Trophoblast cell (in vitro differentiated cells and primary cell): ENCODE measurements at regions not wholly inside any gene's neighbourhood (a gene's known extent, or its start where the extent isn't known, plus 50 kb on each side); places are given as distances from the start of the nearest gene placed in this dataset.

Experiments used
- DNase-seq, 2 donors: peaks; one replicate each; pipeline ENCODE4 v3.0.0-alpha.2; 2016
- H2AFZ ChIP-seq: 2 replicates; pipeline ENCODE4 v1.6.1; 2013; ENCODE audit warnings: low read length, moderate library complexity, mild to moderate bottlenecking; ENCODE audit not compliant: insufficient read depth, poor library complexity
- H2AK5ac ChIP-seq: 2 replicates; pipeline ENCODE4 v1.6.1; 2013; ENCODE audit warnings: mild to moderate bottlenecking, low read length
- H2BK120ac ChIP-seq: 2 replicates; pipeline ENCODE4 v1.6.1; 2013; ENCODE audit warnings: low read length, mild to moderate bottlenecking, moderate library complexity; ENCODE audit not compliant: insufficient read depth, poor library complexity
- H2BK12ac ChIP-seq: 2 replicates; pipeline ENCODE4 v1.6.1; 2013; ENCODE audit warnings: mild to moderate bottlenecking, low read length, moderate library complexity
- H2BK5ac ChIP-seq: 2 replicates; pipeline ENCODE4 v1.6.1; 2013; ENCODE audit warnings: low read length, low read depth, moderate library complexity, mild to moderate bottlenecking; ENCODE audit not compliant: poor library complexity
- H3K14ac ChIP-seq: 2 replicates; pipeline ENCODE4 v1.6.1; 2013; ENCODE audit warnings: mild to moderate bottlenecking, low read length
- H3K18ac ChIP-seq: 2 replicates; pipeline ENCODE4 v1.6.1; 2013; ENCODE audit warnings: mild to moderate bottlenecking, low read length
- H3K23ac ChIP-seq: 2 replicates; pipeline ENCODE4 v1.6.1; 2013; ENCODE audit warnings: low read length
- H3K27ac ChIP-seq: 2 replicates; pipeline ENCODE4 v1.5.1; 2013; ENCODE audit warnings: low read depth, mild to moderate bottlenecking, inconsistent platforms, low read length, moderate library complexity
- H3K27me3 ChIP-seq: 2 replicates; pipeline ENCODE4 v1.6.1; 2013; ENCODE audit warnings: inconsistent platforms, mild to moderate bottlenecking, low read length, moderate library complexity; ENCODE audit not compliant: insufficient read depth
- H3K36me3 ChIP-seq, 2 experiments: 1 replicate in 1 of 2; 2 replicates in 1 of 2; pipeline ENCODE4 v1.6.1; 2013; ENCODE audit warnings: low read length in 2 of 2, mild to moderate bottlenecking in 2 of 2, moderate library complexity in 1 of 2; ENCODE audit not compliant: insufficient read depth in 2 of 2, control insufficient read depth in 1 of 2
- H3K4ac ChIP-seq: 2 replicates; pipeline ENCODE4 v1.6.1; 2013; ENCODE audit warnings: low read depth, mild to moderate bottlenecking, low read length, moderate library complexity
- H3K4me1 ChIP-seq, 2 experiments: 1 replicate in 1 of 2; 2 replicates in 1 of 2; pipeline ENCODE4 v1.6.1; 2013; ENCODE audit warnings: low read length in 2 of 2, mild to moderate bottlenecking in 2 of 2, moderate library complexity in 1 of 2; ENCODE audit not compliant: insufficient read depth in 2 of 2, control insufficient read depth in 1 of 2
- H3K4me2 ChIP-seq: 2 replicates; pipeline ENCODE4 v1.6.1; 2013; ENCODE audit warnings: inconsistent platforms, mild to moderate bottlenecking, low read length, moderate library complexity
- H3K4me3 ChIP-seq: 2 replicates; pipeline ENCODE4 v1.5.1; 2013; ENCODE audit warnings: mild to moderate bottlenecking, low read depth, low read length, inconsistent platforms
- H3K79me1 ChIP-seq: one replicate; pipeline ENCODE4 v1.6.1; 2013; ENCODE audit warnings: low read length
- H3K79me2 ChIP-seq: 2 replicates; pipeline ENCODE4 v1.6.1; 2013; ENCODE audit warnings: low read length, mild to moderate bottlenecking; ENCODE audit not compliant: control insufficient read depth, insufficient read depth, poor library complexity
- H3K9ac ChIP-seq: 2 replicates; pipeline ENCODE4 v1.6.1; 2013; ENCODE audit warnings: mild to moderate bottlenecking, low read length
- H3K9me3 ChIP-seq: 2 replicates; pipeline ENCODE4 v1.6.1; 2013; ENCODE audit warnings: low read depth, mild to moderate bottlenecking, control low read depth, inconsistent platforms, low read length; ENCODE audit not compliant: insufficient read depth
- H4K12ac ChIP-seq: 2 replicates; pipeline ENCODE4 v1.6.1; 2013; ENCODE audit warnings: low read depth, mild to moderate bottlenecking, low read length, moderate library complexity
- H4K8ac ChIP-seq: 2 replicates; pipeline ENCODE4 v1.6.1; 2013; ENCODE audit warnings: low read depth, mild to moderate bottlenecking, low read length, moderate library complexity
- H4K91ac ChIP-seq: one replicate; pipeline ENCODE4 v1.6.1; 2013; ENCODE audit warnings: low read depth, mild to moderate bottlenecking, low read length, moderate library complexity
- WGBS: extraction: QIAGEN DNeasy Blood & Tissue Kit; methylation state at CpG from one replicate; pipeline ENCODE4 v1.1.7; 2013; ENCODE audit warnings: missing lambda C conversion rate; ENCODE audit not compliant: insufficient read length, insufficient coverage; ENCODE audit errors: extremely low coverage; 5-methylcytosine and 5-hydroxymethylcytosine counted together

GRCh38 chr3:25035526-25035925 lies 392.5 kb upstream of the RARB start:
- Histone ChIP-seq H2BK120ac (no peak overlapping the region), H3K79me1 (peaks cover 2% of the 10 kb centered on the region), H3K18ac (peak overlapping the region; percentile 91), H3K79me2 (no peaks in the 10 kb centered on the region), H3K9me3 (no peaks in the 10 kb centered on the region), H3K4ac (no peak overlapping the region), H3K9ac (no peak overlapping the region), H3K36me3 (no peaks in the 10 kb centered on the region), H4K12ac (no peak overlapping the region), H3K4me2 (no peak overlapping the region), H2AK5ac (peak overlapping the region; percentile 95), H3K27me3 (no peaks in the 10 kb centered on the region), H3K27ac (no peak overlapping the region), H4K8ac (no peak overlapping the region), H3K4me3 (no peak overlapping the region), H3K23ac (no peak overlapping the region), H2AFZ (no peak overlapping the region), H4K91ac (no peak overlapping the region), H3K4me1 (no peaks in the 10 kb centered on the region), H2BK5ac (no peak overlapping the region), H3K14ac (no peak overlapping the region), H2BK12ac (peak overlapping the region; percentile 87)
- WGBS = no CpG with 5 or more reads among the region's 1 CpG
- DNase-seq = no peak

DNA sequence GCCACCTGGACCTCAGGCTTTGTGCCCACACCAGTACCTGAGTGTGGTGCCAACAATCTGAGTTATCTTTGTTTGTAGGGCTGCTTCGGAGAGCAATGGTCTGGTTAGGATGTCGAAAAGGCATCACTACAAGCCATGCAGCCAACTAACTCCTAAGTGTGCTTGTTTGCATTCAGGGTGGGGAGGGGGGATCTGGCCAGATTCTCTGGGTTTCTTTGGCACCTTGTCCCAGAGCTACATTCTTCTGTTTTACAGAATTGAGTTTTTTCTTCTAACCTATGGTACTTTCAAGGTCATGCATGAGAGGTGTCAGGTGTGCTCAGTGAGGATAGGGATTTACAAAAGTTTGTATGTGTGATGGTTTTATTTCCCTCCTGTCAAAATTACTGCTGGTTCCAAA lies 391.4 kb upstream of the RARB start:
- H3K36me3 ChIP-seq = no peaks in the 10 kb centered on the region
- H3K79me1 ChIP-seq = peaks cover 2% of the 10 kb centered on the region
- no peak overlapping the region for H3K23ac ChIP-seq
- no peak overlapping the region for H2AK5ac ChIP-seq
- H2BK120ac ChIP-seq = no peak overlapping the region
- H2BK12ac ChIP-seq = no peak overlapping the region
- H3K79me2 ChIP-seq = no peaks in the 10 kb centered on the region
- WGBS = no CpG with 5 or more reads among the region's 2 CpGs
- H3K27ac ChIP-seq = no peak overlapping the region
- H2AFZ ChIP-seq = no peak overlapping the region
- no peak overlapping the region for H3K4me2 ChIP-seq
- no peak overlapping the region for H3K18ac ChIP-seq
- H4K8ac ChIP-seq = no peak overlapping the region
- H3K14ac ChIP-seq = no peak overlapping the region
- H4K12ac ChIP-seq = no peak overlapping the region
- no peak overlapping the region for H3K9ac ChIP-seq
- H2BK5ac ChIP-seq = no peak overlapping the region
- no peaks in the 10 kb centered on the region for H3K4me1 ChIP-seq
- H3K9me3 ChIP-seq = no peaks in the 10 kb centered on the region
- H4K91ac ChIP-seq = no peak overlapping the region
- DNase-seq = no peak
- H3K4me3 ChIP-seq = no peak overlapping the region
- no peak overlapping the region for H3K4ac ChIP-seq
- H3K27me3 ChIP-seq = no peaks in the 10 kb centered on the region

DNA sequence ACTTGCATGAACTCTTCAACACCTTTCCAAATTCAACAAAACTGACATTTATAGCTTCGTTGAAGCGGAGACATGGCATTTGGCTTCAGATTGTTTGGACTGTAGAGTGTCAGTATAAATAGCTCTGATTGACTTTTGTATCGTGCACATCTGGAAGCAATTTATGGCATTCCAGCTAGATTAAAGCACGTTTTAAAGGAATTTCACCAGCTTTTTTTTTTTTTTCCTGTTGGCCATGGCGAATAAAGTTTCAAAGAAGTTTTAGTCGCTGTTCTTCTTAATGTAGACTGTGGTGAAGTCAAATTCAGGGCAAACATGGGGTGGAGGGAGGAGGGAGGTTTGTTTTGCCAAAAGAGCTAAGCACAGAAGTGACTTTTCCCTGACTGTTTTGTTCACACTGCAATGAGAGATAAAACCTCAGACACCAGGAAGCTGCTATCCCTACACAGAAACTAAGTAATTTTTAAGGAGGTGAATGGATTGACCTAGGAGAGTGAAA lies 391.0 kb upstream of the RARB start:
- Histone ChIP-seq H3K36me3 (no peaks in the 10 kb centered on the region), H3K23ac (no peak overlapping the region), H2AFZ (no peak overlapping the region), H3K79me1 (peaks cover 2% of the 10 kb centered on the region), H4K8ac (no peak overlapping the region), H3K9me3 (no peaks in the 10 kb centered on the region), H3K18ac (no peak overlapping the region), H3K9ac (no peak overlapping the region), H3K79me2 (no peaks in the 10 kb centered on the region), H3K27ac (no peak overlapping the region), H3K4me3 (no peak overlapping the region), H4K91ac (no peak overlapping the region), H3K4ac (no peak overlapping the region), H2BK5ac (no peak overlapping the region), H3K4me2 (no peak overlapping the region), H3K27me3 (no peaks in the 10 kb centered on the region), H3K4me1 (no peaks in the 10 kb centered on the region), H4K12ac (no peak overlapping the region), H2AK5ac (no peak overlapping the region), H3K14ac (no peak overlapping the region), H2BK12ac (no peak overlapping the region), H2BK120ac (no peak overlapping the region)
- no CpG with 5 or more reads among the region's 6 CpGs for WGBS
- no peak for DNase-seq

DNA sequence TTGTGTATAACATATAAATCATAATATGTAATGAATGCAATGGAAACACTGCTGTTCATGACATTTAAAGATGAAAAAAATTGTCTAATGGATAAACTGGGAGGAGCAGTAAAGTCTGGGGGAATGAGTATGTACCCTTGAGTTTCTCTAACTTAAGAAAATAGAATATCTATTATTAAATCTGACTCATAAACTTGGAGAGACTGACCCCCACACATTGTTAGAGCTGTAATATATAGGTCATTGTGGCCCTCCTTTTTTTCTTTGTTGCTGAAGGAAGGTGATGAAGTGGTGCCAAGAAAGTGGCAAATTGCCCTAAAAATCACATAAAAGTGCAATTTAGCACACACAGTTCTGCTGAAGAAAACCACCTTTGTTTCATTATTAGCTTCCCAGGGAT lies 389.8 kb upstream of the RARB start:
- Histone ChIP-seq H3K18ac (no peak overlapping the region), H3K79me1 (peaks cover 2% of the 10 kb centered on the region), H2BK5ac (no peak overlapping the region), H3K27me3 (no peaks in the 10 kb centered on the region), H3K4ac (no peak overlapping the region), H2BK12ac (no peak overlapping the region), H3K4me2 (no peak overlapping the region), H3K14ac (no peak overlapping the region), H3K9me3 (no peaks in the 10 kb centered on the region), H4K91ac (no peak overlapping the region), H3K23ac (no peak overlapping the region), H2AFZ (no peak overlapping the region), H3K4me3 (no peak overlapping the region), H3K36me3 (no peaks in the 10 kb centered on the region), H4K12ac (no peak overlapping the region), H2BK120ac (no peak overlapping the region), H4K8ac (no peak overlapping the region), H3K79me2 (no peaks in the 10 kb centered on the region), H3K9ac (no peak overlapping the region), H3K27ac (no peak overlapping the region), H3K4me1 (no peaks in the 10 kb centered on the region), H2AK5ac (no peak overlapping the region)
- no peak for DNase-seq
